NCI-H524 treated with DMSO at 0.1 percent for 48 hours (cell line): ENCODE measurements at regions not wholly inside any gene's neighbourhood (a gene's known extent, or its start where the extent isn't known, plus 50 kb on each side); places are given as distances from the start of the nearest gene placed in this dataset.

Experiments
- DNase-seq: peaks from one replicate; lab custom pipeline; 2025; lab: John Stamatoyannopoulos, UW

GRCh38 chr3:107077391-107077790, 299.8 kb upstream of the CCDC54 start:
- DNase-seq, result no peak

GRCh38 chr3:107082527-107082926, 294.7 kb upstream of the CCDC54 start:
- no peak for DNase-seq

- DNase-seq, result no peak
Observed at GRCh38 chr3:107085261-107085660, 292.0 kb upstream of the CCDC54 start.

GRCh38 chr3:107092121-107092520, 285.1 kb upstream of the CCDC54 start:
- DNase-seq, result no peak

GRCh38 chr3:107098864-107099263, 278.4 kb upstream of the CCDC54 start:
- no peak for DNase-seq

DNA sequence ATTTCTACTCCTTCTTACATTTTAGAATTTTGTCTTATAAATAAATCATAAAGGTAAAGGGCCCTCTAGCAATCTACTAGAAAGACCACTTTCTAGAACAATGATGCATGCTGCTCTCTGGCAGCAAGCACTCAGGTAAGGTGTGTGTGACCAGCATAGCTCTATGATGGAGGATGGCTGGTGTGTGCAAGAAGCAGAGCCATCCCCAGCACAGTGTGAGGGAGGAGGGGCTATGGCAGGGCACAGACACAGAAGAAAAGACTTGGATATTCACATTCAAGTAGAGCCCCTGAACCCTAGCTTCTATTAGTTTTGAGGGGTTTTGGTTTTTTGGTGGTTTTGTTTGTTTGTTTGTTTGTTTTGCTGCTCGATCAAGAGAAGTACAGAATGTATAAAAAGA, 277.1 kb upstream of the CCDC54 start:
- DNase-seq, result no peak

DNA sequence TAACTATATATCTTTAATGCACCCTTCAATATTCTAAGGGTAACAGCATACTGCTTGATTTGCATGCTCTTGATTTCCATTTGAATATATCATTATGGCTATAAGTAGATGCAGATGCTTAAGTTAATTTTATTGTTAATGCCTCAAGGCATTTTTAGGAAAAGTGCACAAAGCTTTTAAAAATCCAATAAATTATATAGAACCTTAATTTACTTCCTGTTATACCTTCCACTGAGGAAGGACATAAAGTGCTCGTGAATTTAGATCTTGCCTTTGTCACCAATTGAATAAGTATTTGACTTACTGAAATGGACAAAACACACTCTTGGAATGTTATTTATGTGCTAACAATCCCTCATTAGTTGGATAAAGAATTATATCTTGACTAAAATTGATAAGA, 276.7 kb upstream of the CCDC54 start:
- no peak for DNase-seq

DNA sequence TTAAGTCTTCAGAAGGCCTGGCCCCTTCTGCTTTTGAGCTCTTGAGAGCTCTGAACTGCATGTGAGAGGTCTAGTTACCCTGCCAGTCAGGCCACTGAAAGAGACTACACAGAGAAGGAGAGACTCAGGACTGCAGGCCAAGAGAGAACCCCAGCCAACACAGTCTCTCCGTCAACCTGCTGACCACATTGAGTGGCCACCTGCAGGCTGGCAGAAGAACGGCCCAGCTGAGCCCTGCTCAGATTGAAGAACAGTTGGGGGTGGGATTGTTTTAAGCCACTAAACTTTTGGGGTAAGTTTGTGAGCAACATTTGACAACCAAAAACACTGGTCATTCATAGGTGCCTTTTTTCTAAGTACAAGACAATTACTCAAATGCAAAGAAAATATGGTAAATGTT, 273.5 kb upstream of the CCDC54 start:
- no peak for DNase-seq

DNA sequence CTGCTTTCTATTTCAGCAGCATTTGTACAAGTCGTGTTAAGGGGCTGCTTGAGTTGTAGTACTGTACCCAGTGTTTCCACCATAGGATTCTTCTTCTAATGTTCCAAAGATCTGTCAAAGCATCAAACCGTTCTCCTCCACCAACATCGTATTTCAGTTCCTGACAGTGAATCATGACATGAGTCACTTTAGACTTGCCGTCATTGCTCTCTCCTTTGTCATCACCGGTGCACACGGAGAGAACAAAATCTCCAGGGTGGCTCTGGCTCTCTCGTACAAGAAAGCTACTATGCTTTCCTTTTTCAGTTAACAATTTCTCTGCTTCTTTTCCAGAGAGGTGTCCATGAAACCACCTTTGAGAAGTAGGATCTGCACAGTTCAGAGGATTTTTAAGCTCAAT, 270.9 kb upstream of the CCDC54 start:
- no peak for DNase-seq

GRCh38 chr3:107106907-107107306, 270.3 kb upstream of the CCDC54 start:
- no peak for DNase-seq

DNA sequence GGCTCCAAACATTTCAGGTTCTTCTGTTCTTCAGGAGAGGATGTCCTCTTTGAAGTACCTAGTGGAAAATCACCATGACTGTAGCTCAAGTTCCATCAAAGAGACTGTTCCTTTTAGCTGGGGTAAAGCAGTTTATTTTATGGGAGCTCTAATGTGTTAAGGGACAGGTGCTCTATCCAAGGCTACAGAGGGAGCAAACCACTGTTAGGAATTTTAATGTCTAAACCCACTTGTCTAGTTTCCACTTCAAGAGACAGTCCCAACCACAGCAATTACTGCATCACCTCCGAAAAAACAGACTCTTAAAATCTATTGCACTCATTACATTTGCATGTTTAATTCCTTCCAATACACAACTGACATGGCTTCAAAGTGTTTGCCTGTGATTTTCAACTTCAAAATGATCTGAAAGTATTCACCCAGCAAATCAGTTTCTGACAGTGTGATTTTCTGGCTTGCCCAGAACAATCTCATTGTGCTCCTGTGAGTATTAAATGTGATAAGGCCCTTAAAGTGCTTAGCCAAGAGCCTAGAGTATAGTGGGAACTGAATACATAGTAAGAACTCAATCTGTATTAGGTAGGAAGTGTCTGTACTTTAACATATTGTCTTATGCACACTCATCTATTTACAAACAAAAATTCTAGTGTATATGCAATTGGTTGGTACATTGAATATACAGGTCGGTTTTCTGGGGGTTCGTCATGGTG, 266.5 kb upstream of the CCDC54 start:
- DNase-seq, result no peak

DNA sequence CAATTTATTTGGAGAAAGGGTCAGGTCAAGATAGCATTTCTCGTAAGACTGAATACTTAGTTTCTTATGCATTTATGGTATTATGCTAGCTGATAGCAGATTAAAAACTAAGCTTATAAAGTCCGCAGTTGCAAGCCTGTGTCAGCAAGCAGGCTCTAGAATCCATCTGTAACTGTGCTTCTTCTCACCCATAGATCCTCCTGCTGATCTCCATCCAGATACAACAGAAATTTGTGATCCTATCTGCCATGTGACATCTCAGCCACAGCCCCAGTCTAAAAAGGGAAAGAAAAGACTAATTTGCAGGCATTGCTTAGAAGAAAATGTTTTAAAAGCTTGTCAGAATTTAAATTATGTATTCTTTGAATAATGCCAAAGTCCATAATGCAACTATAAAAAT, 265.4 kb upstream of the CCDC54 start:
- no peak for DNase-seq

DNA sequence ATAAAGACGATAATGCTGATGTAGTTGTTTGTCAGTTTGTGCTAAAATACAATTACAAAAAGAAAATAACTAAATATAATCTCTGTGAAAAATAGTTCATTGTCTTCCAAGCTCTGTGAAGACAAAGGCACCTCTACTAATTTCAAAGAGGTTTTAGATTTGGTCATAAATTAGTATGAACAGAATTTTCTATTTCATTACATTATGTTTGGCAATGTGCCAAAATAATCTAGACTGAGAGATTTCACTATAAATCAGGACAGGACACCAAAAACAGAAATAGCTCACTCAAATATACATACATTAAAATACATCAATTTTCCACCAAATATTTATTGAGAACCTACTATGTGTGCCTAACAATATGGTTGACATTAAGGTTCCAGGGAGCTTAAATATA, 264.9 kb upstream of the CCDC54 start:
- DNase-seq, result no peak

DNA sequence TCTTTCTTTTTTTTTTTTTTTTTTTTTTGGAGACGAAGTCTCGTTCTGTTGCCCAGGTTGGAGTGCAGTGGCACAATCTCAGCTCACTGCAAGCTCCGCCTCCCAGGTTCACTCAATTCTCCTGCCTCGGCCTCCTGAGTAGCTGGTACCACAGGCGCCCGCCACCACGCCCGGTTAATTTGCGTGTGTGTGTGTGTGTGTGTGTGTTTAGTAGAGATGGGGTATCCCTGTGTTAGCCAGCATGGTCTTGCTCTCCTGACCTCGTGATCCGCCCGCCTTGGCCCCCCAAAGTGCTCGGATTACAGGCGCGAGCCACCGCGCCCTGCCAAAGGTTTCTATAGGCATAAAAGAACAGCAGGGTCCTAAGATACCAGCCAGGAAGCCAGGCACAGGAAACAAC, 261.0 kb upstream of the CCDC54 start:
- no peak for DNase-seq

- no peak for DNase-seq
Observed at GRCh38 chr3:107117156-107117555, 260.1 kb upstream of the CCDC54 start.

DNA sequence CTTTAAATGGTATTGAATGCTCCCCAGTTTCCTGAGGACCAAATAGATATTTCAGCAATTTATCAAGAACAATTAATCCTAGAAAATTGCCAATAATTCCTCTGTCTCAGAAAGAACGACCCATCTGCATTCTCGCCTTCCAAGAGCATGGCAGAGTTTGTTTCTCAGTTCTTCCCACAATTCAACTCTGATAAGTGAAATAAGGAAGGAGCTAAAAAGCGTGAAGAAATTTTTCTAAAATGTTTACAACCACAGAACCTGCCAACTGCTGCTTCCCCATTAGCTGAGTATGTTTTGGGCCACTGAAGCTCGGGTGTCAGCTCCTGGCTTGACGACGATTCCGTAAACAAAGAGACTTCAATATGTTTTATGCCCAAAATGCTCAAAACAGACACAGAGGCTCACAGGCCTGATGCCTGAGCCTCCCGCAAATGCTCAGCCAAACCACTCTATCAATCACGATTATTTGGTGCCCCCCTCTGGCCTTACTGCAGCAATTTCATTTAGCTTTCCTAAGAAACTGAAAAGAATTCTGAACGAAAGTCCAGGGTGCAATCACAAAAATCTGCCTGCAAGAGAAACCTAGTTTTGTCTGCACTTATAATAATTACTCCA, 259.2 kb upstream of the CCDC54 start:
- DNase-seq, result peak; percentile 28

DNA sequence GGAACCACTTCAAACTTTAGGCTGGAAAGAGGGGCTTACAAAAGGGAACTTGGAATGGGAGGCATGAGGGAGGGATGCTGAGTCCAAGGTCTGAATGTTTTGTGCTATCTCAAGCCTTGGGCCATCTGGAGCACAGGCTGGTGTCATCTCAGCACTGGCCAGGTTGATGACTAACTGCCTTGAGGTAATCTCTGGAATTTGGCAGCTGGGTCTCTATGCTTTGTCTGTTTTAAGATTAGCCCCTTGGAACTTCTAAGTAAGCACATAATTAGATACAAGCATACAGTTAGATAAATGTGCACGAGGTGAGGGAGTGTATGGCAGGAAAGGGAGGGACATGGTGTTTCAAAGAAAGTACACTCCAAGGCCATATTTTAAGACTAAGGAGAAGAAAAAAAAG, 252.4 kb upstream of the CCDC54 start:
- DNase-seq, result peak; percentile 98

GRCh38 chr3:107128946-107129345, 248.3 kb upstream of the CCDC54 start:
- DNase-seq, result no peak

DNA sequence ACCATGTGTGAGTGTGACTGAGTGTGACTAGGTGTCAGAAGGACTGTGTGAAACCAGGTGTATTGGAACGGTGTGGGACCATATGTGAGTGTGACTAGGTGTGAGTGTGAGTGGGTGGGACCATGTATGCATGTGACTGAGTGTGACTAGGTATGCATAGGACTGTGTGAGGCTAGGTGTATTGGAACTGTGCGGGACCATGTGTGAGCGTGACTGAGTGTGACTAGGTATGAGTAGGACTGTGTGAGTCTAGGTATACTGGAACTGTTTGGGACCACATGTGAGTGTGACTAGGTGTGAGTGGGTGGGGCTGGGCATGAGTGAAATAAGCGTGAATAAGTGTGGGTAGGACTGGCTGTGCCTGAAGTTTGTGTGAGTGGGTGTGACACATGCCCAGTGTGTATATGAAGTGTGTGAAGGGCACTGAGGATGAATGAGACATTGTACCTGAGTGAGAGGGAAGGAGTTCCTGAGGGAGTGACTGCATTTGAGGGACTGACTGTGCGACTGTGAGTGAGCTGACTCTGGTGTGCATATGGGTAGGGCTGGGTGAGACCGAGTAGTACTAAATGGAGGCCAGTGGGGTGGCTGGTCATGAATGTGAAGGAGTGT, 247.0 kb upstream of the CCDC54 start:
- no peak for DNase-seq

DNA sequence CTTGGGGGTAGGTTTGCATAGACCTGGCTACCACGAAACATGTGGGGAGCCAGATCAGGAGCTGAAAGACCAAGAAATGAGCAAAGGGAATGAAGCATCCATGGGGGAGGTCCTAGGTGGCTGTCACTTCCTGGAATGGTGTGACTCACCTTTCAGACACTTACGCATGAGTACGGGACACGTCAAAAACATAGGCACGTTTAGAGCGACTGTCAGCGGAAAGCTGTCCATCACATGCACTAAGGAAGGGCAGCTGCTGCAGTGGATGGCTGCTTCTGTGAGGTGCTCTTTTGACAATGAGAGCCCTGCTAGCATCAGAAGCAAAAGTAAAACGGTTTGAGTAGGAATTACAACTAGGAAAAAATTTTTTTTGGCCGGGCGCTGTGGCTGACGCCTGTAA, 244.6 kb upstream of the CCDC54 start:
- no peak for DNase-seq

DNA sequence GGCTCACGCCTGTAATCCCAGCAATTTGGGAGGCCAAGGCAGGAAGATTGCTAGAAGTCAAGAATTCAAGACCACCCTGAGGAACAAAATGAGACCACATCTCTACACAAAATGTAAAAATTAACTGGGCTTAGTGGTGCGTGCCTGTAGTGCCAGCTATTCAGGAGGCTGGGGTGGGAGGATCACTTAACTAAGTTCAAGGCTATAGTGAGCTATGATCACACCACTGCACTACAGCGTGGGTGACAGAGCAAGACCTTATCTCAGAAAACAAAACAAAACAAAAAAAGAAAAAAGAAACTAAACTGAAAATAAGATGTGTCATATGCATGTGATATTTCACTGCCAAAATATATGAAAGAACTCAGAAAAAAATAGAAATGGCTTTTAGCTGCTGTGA, 243.3 kb upstream of the CCDC54 start:
- no peak for DNase-seq

GRCh38 chr3:107142171-107142570, 235.1 kb upstream of the CCDC54 start:
- DNase-seq, result peak; percentile 37

DNA sequence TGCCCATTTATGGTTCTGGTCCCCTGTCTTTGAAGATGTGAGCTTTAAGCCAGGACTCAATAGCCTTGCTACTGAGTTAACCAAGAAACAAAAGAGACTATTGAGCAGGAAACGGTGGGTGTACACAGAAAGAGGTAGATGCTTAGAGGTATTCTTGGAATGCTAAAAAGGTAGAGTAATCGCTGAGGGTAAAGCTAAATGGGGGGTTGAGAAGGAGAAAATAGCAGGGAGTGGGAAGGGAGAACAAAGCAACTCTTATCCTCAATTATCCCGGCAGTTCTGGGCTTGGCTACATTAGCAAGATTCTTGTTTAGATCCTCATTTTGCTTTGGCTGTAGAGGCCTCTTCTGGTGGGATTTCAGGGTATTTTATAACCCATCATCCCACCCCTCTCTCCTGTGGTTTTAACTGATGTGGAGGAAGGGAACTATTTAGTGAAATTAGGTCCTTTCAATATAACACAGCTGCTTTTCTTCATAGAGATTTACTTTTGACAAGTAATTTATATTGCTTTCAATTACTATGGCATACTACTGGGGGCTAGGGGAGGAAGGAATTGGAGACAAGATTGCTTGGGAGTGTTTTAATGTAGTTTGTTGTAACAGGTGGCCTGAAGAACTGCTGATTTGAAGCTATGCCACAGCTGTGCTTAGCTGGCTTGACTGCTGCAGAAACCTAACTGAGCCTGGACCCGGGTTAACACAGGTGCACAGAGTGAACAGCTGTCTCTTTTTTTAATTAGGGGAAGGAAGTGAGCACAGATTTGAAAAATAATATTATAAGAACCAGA, 234.3 kb upstream of the CCDC54 start:
- DNase-seq, result peak; percentile 73
